GM23338 (cell line): ENCODE measurements at regions not wholly inside any gene's neighbourhood (a gene's known extent, or its start where the extent isn't known, plus 50 kb on each side); places are given as distances from the start of the nearest gene placed in this dataset.

Source experiments
- ATAC-seq: fragments of 200-7000 bp; cut with Tn5 transposase; 3 replicates; pipeline ENCODE4 v1.9.1; 2020
- DNase-seq: peaks from one replicate; pipeline ENCODE4 v3.0.0-alpha.2; 2015; ENCODE audit warnings: low spot score
- H2AFZ ChIP-seq: fragments of 200-600 bp; sonication (generic); 2 replicates; pipeline ENCODE4 v1.8.0; 2016; ENCODE audit warnings: antibody characterized with exemption, mild to moderate bottlenecking, moderate library complexity
- H3F3A ChIP-seq: fragments of 200-600 bp; sonication (generic); replicated peaks from 2 replicates; pipeline ENCODE4 v1.8.0; 2017; ENCODE audit warnings: antibody characterized with exemption, mixed run types, low read depth
- H3K27ac ChIP-seq: fragments of 200-600 bp; sonication (generic); 2 replicates; pipeline ENCODE4 v1.6.1; 2016; ENCODE audit warnings: low read depth
- H3K27me3 ChIP-seq: fragments of 200-600 bp; sonication (generic); 2 replicates; pipeline ENCODE4 v1.8.0; 2016; ENCODE audit warnings: mild to moderate bottlenecking, mixed run types, moderate library complexity; ENCODE audit not compliant: insufficient read depth
- H3K36me3 ChIP-seq: fragments of 200-600 bp; sonication (generic); 2 replicates; pipeline ENCODE4 v1.8.0; 2016; ENCODE audit warnings: mild to moderate bottlenecking; ENCODE audit not compliant: insufficient read depth
- H3K4me1 ChIP-seq: fragments of 200-600 bp; sonication (generic); 2 replicates; pipeline ENCODE4 v1.8.0; 2016; ENCODE audit warnings: mild to moderate bottlenecking, moderate library complexity; ENCODE audit not compliant: insufficient read depth
- H3K4me2 ChIP-seq: fragments of 200-600 bp; sonication (generic); 2 replicates; pipeline ENCODE4 v1.7.1; 2017; ENCODE audit warnings: mixed run types
- H3K4me3 ChIP-seq: fragments of 200-600 bp; sonication (generic); 2 replicates; pipeline ENCODE4 v1.6.1; 2016; ENCODE audit warnings: mixed run types
- H3K79me2 ChIP-seq: fragments of 200-600 bp; sonication (generic); replicated peaks from 2 replicates; pipeline ENCODE4 v1.8.0; 2017; ENCODE audit warnings: mild to moderate bottlenecking; ENCODE audit not compliant: insufficient read depth
- H3K9me2 ChIP-seq: fragments of 200-600 bp; sonication (generic); 2 replicates; pipeline ENCODE4 v1.8.0; 2017; ENCODE audit not compliant: insufficient read depth
- H4K20me1 ChIP-seq: fragments of 200-600 bp; sonication (generic); replicated peaks from 2 replicates; pipeline ENCODE4 v1.8.0; 2017; ENCODE audit warnings: mild to moderate bottlenecking; ENCODE audit not compliant: insufficient read depth
- H3K27ac Mint-ChIP-seq: 2 replicates; pipeline ENCODE4 v1.8.0; 2020; ENCODE audit warnings: inconsistent platforms, mild to moderate bottlenecking, moderate library complexity, mixed read lengths
- H3K27me3 Mint-ChIP-seq: 3 replicates; pipeline ENCODE4 v1.8.0; 2022; ENCODE audit warnings: low read depth, mild to moderate bottlenecking, moderate library complexity, mixed read lengths, inconsistent platforms; ENCODE audit not compliant: insufficient read depth, poor library complexity
- H3K36me3 Mint-ChIP-seq: 3 replicates; pipeline ENCODE4 v1.8.0; 2021; ENCODE audit warnings: low read depth, mild to moderate bottlenecking, inconsistent platforms, moderate library complexity, mixed read lengths
- H3K4me1 Mint-ChIP-seq: 3 replicates; pipeline ENCODE4 v1.8.0; 2020; ENCODE audit warnings: mild to moderate bottlenecking, inconsistent platforms, mixed read lengths
- H3K4me3 Mint-ChIP-seq: 3 replicates; pipeline ENCODE4 v1.8.0; 2021; ENCODE audit warnings: moderate library complexity, mild to moderate bottlenecking, inconsistent platforms, mixed read lengths
- H3K9me3 Mint-ChIP-seq: 3 replicates; pipeline ENCODE4 v1.8.0; 2020; ENCODE audit warnings: moderate library complexity, mild to moderate bottlenecking, inconsistent platforms, mixed read lengths
- EZH2 ChIP-seq: fragments of 200-600 bp; sonication (generic); IDR thresholded peaks from one replicate; pipeline ENCODE4 v1.8.0; 2017; ENCODE audit warnings: antibody characterized with exemption, mild to moderate bottlenecking, low read depth; ENCODE audit not compliant: unreplicated experiment
- EZH2phosphoT487 ChIP-seq: fragments of 200-600 bp; sonication (generic); IDR thresholded peaks from one replicate; pipeline ENCODE4 v1.8.1; 2018; ENCODE audit warnings: antibody characterized with exemption; ENCODE audit not compliant: unreplicated experiment
- JUNB ChIP-seq: IDR thresholded peaks from one replicate; pipeline ENCODE4 v1.6.1; 2016; ENCODE audit warnings: antibody characterized with exemption; ENCODE audit not compliant: unreplicated experiment
- NANOG ChIP-seq: IDR thresholded peaks from 2 replicates; pipeline ENCODE4 v1.6.1; 2016; ENCODE audit warnings: antibody characterized with exemption, borderline replicate concordance
- STAT1 ChIP-seq: IDR thresholded peaks from one replicate; pipeline ENCODE4 v1.6.1; 2016; ENCODE audit warnings: antibody characterized with exemption; ENCODE audit not compliant: unreplicated experiment
- ZNF114 ChIP-seq: fragments of 250-450 bp; sonication (Bioruptor Pico); IDR thresholded peaks from 2 replicates; pipeline ENCODE4 v1.5.0; 2020; ENCODE audit warnings: mild to moderate bottlenecking, moderate library complexity
- ZNF331 ChIP-seq: fragments of 250-450 bp; sonication (Bioruptor Pico); IDR thresholded peaks from 2 replicates; pipeline ENCODE4 v1.5.0; 2020; ENCODE audit warnings: low read depth, mild to moderate bottlenecking, moderate library complexity
- TF ChIP-seq, protein P1 (sequence below): fragments of 250-450 bp; sonication (Bioruptor Pico); IDR thresholded peaks from 2 replicates; pipeline ENCODE4 v1.5.0; 2020; ENCODE audit warnings: mild to moderate bottlenecking, moderate library complexity
- TF ChIP-seq, protein P2 (sequence below): IDR thresholded peaks from 2 replicates; pipeline ENCODE4 v1.6.1; 2016; ENCODE audit warnings: antibody characterized with exemption
- TF ChIP-seq, protein P3 (sequence below), 2 experiments: fragments of 200-600 bp in 1 of 2; sonication (generic) in 1 of 2; conservative IDR thresholded peaks; 2 replicates each; pipeline versions ENCODE4 v1.5.1 to v1.6.1; 2016 to 2017; ENCODE audit warnings: antibody characterized with exemption in 2 of 2, low read depth in 2 of 2, mild to moderate bottlenecking in 2 of 2, moderate library complexity in 1 of 2
- TF ChIP-seq, protein P4 (sequence below): IDR thresholded peaks from one replicate; pipeline ENCODE4 v1.6.1; 2018; ENCODE audit warnings: antibody characterized with exemption; ENCODE audit not compliant: unreplicated experiment

DNA sequence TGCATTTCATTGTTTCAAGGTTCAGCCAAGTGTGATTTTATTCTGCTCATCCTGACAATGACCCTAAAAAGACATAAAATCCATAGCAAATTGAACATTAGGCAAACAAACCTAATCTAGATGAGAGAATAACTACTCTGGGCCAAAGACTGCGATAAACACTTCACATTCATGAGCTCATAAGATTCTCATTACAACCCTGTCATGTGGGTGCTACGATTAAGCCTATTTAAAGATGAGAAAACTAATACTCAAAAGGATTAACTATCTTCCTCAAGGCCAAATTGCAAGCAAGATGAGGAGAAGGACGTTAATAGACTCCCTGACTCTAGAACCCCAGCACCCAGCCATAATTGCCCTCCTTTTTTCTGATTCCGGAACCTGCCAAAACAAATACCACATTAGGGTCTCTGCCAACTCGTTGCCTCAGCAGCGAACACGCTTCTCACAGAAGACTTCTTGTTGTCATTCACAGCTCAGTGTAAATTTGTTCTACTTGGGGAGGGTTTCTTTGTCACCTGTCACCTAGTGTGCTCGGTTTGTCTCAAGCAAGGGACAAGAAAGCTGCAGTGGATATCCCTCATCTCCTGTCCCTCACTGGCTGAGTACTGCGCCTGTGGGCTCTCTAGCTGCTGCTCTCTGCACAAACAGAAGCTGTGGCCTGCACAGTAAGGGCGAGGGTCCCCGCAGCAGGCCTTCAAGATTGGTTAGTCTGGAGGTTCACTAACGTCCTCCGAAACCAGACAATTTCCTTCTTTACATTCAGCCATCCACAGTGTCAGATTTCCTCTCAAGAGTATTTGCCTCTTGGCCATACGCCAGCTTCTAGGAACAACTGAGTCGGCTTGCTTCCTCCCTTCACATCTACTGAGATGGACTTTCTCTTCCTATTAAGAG is 200.0 kb upstream of the UBE2E2 start:
- H3K4me3 ChIP-seq, result no peak overlapping the region
- H4K20me1 ChIP-seq, result no peaks in the 10 kb centered on the region
- H3K4me2 ChIP-seq, result no peak overlapping the region
- ATAC-seq, result no peak
- H3K27ac ChIP-seq, result no peak overlapping the region
- H3K9me3 Mint-ChIP-seq, result no peaks in the 10 kb centered on the region
- H3K36me3 Mint-ChIP-seq, result no peaks in the 10 kb centered on the region
- H3F3A ChIP-seq, result no peaks in the 10 kb centered on the region
- peak overlapping the region; percentile 83; the same call in 1 of the 2 replicates for H2AFZ ChIP-seq
- no peaks in the 10 kb centered on the region for H3K9me2 ChIP-seq
- no peaks in the 10 kb centered on the region for H3K27me3 ChIP-seq
- H3K36me3 ChIP-seq, result no peaks in the 10 kb centered on the region
- no peaks in the 10 kb centered on the region for H3K4me1 Mint-ChIP-seq
- no peak overlapping the region for H3K27ac Mint-ChIP-seq
- no peak for TF ChIP-seq NANOG
- TF ChIP-seq ZNF114 (CRISPR knock-in tag), result no peak
- TF ChIP-seq STAT1, result no peak
- no peak for TF ChIP-seq EZH2phosphoT487
- no peak for TF ChIP-seq EZH2
- no peak for TF ChIP-seq ZNF331 (CRISPR knock-in tag)
- TF ChIP-seq, protein P1, sequence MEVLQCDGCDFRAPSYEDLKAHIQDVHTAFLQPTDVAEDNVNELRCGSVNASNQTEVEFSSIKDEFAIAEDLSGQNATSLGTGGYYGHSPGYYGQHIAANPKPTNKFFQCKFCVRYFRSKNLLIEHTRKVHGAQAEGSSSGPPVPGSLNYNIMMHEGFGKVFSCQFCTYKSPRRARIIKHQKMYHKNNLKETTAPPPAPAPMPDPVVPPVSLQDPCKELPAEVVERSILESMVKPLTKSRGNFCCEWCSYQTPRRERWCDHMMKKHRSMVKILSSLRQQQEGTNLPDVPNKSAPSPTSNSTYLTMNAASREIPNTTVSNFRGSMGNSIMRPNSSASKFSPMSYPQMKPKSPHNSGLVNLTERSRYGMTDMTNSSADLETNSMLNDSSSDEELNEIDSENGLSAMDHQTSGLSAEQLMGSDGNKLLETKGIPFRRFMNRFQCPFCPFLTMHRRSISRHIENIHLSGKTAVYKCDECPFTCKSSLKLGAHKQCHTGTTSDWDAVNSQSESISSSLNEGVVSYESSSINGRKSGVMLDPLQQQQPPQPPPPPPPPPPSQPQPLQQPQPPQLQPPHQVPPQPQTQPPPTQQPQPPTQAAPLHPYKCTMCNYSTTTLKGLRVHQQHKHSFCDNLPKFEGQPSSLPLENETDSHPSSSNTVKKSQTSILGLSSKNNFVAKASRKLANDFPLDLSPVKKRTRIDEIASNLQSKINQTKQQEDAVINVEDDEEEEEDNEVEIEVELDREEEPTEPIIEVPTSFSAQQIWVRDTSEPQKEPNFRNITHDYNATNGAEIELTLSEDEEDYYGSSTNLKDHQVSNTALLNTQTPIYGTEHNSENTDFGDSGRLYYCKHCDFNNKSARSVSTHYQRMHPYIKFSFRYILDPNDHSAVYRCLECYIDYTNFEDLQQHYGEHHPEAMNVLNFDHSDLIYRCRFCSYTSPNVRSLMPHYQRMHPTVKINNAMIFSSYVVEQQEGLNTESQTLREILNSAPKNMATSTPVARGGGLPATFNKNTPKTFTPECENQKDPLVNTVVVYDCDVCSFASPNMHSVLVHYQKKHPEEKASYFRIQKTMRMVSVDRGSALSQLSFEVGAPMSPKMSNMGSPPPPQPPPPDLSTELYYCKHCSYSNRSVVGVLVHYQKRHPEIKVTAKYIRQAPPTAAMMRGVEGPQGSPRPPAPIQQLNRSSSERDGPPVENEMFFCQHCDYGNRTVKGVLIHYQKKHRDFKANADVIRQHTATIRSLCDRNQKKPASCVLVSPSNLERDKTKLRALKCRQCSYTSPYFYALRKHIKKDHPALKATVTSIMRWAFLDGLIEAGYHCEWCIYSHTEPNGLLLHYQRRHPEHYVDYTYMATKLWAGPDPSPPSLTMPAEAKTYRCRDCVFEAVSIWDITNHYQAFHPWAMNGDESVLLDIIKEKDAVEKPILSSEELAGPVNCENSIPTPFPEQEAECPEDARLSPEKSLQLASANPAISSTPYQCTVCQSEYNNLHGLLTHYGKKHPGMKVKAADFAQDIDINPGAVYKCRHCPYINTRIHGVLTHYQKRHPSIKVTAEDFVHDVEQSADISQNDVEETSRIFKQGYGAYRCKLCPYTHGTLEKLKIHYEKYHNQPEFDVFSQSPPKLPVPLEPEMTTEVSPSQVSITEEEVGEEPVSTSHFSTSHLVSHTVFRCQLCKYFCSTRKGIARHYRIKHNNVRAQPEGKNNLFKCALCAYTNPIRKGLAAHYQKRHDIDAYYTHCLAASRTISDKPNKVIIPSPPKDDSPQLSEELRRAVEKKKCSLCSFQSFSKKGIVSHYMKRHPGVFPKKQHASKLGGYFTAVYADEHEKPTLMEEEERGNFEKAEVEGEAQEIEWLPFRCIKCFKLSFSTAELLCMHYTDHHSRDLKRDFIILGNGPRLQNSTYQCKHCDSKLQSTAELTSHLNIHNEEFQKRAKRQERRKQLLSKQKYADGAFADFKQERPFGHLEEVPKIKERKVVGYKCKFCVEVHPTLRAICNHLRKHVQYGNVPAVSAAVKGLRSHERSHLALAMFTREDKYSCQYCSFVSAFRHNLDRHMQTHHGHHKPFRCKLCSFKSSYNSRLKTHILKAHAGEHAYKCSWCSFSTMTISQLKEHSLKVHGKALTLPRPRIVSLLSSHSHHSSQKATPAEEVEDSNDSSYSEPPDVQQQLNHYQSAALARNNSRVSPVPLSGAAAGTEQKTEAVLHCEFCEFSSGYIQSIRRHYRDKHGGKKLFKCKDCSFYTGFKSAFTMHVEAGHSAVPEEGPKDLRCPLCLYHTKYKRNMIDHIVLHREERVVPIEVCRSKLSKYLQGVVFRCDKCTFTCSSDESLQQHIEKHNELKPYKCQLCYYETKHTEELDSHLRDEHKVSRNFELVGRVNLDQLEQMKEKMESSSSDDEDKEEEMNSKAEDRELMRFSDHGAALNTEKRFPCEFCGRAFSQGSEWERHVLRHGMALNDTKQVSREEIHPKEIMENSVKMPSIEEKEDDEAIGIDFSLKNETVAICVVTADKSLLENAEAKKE (CRISPR knock-in tag), result no peak
- TF ChIP-seq, protein P2, sequence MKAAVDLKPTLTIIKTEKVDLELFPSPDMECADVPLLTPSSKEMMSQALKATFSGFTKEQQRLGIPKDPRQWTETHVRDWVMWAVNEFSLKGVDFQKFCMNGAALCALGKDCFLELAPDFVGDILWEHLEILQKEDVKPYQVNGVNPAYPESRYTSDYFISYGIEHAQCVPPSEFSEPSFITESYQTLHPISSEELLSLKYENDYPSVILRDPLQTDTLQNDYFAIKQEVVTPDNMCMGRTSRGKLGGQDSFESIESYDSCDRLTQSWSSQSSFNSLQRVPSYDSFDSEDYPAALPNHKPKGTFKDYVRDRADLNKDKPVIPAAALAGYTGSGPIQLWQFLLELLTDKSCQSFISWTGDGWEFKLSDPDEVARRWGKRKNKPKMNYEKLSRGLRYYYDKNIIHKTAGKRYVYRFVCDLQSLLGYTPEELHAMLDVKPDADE, result no peak
- TF ChIP-seq, protein P3, sequence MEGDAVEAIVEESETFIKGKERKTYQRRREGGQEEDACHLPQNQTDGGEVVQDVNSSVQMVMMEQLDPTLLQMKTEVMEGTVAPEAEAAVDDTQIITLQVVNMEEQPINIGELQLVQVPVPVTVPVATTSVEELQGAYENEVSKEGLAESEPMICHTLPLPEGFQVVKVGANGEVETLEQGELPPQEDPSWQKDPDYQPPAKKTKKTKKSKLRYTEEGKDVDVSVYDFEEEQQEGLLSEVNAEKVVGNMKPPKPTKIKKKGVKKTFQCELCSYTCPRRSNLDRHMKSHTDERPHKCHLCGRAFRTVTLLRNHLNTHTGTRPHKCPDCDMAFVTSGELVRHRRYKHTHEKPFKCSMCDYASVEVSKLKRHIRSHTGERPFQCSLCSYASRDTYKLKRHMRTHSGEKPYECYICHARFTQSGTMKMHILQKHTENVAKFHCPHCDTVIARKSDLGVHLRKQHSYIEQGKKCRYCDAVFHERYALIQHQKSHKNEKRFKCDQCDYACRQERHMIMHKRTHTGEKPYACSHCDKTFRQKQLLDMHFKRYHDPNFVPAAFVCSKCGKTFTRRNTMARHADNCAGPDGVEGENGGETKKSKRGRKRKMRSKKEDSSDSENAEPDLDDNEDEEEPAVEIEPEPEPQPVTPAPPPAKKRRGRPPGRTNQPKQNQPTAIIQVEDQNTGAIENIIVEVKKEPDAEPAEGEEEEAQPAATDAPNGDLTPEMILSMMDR (conservative IDR thresholded peaks at IDR 0.05; ENCODE audit: low read depth in 2 of 2), result no peak
- TF ChIP-seq JUNB, result no peak
- TF ChIP-seq, protein P4, sequence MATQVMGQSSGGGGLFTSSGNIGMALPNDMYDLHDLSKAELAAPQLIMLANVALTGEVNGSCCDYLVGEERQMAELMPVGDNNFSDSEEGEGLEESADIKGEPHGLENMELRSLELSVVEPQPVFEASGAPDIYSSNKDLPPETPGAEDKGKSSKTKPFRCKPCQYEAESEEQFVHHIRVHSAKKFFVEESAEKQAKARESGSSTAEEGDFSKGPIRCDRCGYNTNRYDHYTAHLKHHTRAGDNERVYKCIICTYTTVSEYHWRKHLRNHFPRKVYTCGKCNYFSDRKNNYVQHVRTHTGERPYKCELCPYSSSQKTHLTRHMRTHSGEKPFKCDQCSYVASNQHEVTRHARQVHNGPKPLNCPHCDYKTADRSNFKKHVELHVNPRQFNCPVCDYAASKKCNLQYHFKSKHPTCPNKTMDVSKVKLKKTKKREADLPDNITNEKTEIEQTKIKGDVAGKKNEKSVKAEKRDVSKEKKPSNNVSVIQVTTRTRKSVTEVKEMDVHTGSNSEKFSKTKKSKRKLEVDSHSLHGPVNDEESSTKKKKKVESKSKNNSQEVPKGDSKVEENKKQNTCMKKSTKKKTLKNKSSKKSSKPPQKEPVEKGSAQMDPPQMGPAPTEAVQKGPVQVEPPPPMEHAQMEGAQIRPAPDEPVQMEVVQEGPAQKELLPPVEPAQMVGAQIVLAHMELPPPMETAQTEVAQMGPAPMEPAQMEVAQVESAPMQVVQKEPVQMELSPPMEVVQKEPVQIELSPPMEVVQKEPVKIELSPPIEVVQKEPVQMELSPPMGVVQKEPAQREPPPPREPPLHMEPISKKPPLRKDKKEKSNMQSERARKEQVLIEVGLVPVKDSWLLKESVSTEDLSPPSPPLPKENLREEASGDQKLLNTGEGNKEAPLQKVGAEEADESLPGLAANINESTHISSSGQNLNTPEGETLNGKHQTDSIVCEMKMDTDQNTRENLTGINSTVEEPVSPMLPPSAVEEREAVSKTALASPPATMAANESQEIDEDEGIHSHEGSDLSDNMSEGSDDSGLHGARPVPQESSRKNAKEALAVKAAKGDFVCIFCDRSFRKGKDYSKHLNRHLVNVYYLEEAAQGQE, result no peak
- no peak for DNase-seq
- H3K79me2 ChIP-seq, result no peaks in the 10 kb centered on the region
- no peak overlapping the region for H3K4me3 Mint-ChIP-seq
- H3K27me3 Mint-ChIP-seq, result peaks cover 3% of the 10 kb centered on the region
- no peaks in the 10 kb centered on the region for H3K4me1 ChIP-seq
